ENCODE measurements at regions not wholly inside any gene's neighbourhood (a gene's known extent, or its start where the extent isn't known, plus 50 kb on each side); places are given as distances from the start of the nearest gene placed in this dataset.

DNA sequence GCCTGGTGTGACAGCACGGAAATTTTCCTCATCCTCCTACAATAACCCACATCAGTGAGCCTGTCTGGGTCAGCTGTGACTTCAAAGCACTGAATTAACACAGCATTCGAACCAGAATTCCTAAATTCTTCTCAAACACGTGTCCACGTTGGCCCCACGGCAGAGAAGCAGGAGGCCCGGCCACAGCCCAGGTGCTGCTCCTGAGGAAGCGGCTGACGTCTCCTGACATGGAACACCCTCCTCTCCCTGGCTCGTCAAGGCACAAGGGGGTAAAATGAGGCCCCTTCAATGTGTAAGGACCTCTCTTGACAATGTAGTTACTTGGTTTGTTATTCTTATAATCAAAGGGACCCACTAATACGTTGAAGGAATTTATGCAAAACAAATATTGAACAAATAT is 156.3 kb upstream of the GSC start (continued):
- TF ChIP-seq, protein P1, sequence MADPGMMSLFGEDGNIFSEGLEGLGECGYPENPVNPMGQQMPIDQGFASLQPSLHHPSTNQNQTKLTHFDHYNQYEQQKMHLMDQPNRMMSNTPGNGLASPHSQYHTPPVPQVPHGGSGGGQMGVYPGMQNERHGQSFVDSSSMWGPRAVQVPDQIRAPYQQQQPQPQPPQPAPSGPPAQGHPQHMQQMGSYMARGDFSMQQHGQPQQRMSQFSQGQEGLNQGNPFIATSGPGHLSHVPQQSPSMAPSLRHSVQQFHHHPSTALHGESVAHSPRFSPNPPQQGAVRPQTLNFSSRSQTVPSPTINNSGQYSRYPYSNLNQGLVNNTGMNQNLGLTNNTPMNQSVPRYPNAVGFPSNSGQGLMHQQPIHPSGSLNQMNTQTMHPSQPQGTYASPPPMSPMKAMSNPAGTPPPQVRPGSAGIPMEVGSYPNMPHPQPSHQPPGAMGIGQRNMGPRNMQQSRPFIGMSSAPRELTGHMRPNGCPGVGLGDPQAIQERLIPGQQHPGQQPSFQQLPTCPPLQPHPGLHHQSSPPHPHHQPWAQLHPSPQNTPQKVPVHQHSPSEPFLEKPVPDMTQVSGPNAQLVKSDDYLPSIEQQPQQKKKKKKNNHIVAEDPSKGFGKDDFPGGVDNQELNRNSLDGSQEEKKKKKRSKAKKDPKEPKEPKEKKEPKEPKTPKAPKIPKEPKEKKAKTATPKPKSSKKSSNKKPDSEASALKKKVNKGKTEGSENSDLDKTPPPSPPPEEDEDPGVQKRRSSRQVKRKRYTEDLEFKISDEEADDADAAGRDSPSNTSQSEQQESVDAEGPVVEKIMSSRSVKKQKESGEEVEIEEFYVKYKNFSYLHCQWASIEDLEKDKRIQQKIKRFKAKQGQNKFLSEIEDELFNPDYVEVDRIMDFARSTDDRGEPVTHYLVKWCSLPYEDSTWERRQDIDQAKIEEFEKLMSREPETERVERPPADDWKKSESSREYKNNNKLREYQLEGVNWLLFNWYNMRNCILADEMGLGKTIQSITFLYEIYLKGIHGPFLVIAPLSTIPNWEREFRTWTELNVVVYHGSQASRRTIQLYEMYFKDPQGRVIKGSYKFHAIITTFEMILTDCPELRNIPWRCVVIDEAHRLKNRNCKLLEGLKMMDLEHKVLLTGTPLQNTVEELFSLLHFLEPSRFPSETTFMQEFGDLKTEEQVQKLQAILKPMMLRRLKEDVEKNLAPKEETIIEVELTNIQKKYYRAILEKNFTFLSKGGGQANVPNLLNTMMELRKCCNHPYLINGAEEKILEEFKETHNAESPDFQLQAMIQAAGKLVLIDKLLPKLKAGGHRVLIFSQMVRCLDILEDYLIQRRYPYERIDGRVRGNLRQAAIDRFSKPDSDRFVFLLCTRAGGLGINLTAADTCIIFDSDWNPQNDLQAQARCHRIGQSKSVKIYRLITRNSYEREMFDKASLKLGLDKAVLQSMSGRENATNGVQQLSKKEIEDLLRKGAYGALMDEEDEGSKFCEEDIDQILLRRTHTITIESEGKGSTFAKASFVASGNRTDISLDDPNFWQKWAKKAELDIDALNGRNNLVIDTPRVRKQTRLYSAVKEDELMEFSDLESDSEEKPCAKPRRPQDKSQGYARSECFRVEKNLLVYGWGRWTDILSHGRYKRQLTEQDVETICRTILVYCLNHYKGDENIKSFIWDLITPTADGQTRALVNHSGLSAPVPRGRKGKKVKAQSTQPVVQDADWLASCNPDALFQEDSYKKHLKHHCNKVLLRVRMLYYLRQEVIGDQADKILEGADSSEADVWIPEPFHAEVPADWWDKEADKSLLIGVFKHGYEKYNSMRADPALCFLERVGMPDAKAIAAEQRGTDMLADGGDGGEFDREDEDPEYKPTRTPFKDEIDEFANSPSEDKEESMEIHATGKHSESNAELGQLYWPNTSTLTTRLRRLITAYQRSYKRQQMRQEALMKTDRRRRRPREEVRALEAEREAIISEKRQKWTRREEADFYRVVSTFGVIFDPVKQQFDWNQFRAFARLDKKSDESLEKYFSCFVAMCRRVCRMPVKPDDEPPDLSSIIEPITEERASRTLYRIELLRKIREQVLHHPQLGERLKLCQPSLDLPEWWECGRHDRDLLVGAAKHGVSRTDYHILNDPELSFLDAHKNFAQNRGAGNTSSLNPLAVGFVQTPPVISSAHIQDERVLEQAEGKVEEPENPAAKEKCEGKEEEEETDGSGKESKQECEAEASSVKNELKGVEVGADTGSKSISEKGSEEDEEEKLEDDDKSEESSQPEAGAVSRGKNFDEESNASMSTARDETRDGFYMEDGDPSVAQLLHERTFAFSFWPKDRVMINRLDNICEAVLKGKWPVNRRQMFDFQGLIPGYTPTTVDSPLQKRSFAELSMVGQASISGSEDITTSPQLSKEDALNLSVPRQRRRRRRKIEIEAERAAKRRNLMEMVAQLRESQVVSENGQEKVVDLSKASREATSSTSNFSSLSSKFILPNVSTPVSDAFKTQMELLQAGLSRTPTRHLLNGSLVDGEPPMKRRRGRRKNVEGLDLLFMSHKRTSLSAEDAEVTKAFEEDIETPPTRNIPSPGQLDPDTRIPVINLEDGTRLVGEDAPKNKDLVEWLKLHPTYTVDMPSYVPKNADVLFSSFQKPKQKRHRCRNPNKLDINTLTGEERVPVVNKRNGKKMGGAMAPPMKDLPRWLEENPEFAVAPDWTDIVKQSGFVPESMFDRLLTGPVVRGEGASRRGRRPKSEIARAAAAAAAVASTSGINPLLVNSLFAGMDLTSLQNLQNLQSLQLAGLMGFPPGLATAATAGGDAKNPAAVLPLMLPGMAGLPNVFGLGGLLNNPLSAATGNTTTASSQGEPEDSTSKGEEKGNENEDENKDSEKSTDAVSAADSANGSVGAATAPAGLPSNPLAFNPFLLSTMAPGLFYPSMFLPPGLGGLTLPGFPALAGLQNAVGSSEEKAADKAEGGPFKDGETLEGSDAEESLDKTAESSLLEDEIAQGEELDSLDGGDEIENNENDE (IDR thresholded peaks at IDR 0.05; ENCODE audit: insufficient replicate concordance, low read length): no peak
- TF ChIP-seq, protein P2, sequence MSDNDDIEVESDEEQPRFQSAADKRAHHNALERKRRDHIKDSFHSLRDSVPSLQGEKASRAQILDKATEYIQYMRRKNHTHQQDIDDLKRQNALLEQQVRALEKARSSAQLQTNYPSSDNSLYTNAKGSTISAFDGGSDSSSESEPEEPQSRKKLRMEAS (IDR thresholded peaks at IDR 0.05): no peak
- TF ChIP-seq RBBP5 (IDR thresholded peaks at IDR 0.05; ENCODE audit: borderline replicate concordance, low read depth, low read length) (no peak), SRF (IDR thresholded peaks at IDR 0.05; ENCODE audit: low read depth, low read length) (no peak), MAFK (IDR thresholded peaks at IDR 0.05; ENCODE audit: low read depth, low read length) (no peak), RAD21 (IDR thresholded peaks at IDR 0.05 in 1 of 2, conservative IDR thresholded peaks at IDR 0.05 in 1 of 2; ENCODE audit: low read depth in 2 of 2, low read length in 2 of 2) (no peak), KDM4A (IDR thresholded peaks at IDR 0.05; ENCODE audit: low read depth, low read length, severe bottlenecking) (no peak), KDM1A (IDR thresholded peaks at IDR 0.05; ENCODE audit: borderline replicate concordance, low read length) (no peak), CREB1 (IDR thresholded peaks at IDR 0.05) (no peak), GABPA (IDR thresholded peaks at IDR 0.05; ENCODE audit: borderline replicate concordance, insufficient read depth, low read length) (no peak), POLR2A (IDR thresholded peaks at IDR 0.05; ENCODE audit: control extremely low read depth in 1 of 2, low read depth in 2 of 2, low read length in 2 of 2) (no peak), CBX8 (IDR thresholded peaks at IDR 0.05; ENCODE audit: borderline replicate concordance, low read depth, low read length) (no peak), SP2 (IDR thresholded peaks at IDR 0.05; ENCODE audit: low read length) (no peak)

All from H1 (cell line).